ENCODE measurements at regions not wholly inside any gene's neighbourhood (a gene's known extent, or its start where the extent isn't known, plus 50 kb on each side); places are given as distances from the start of the nearest gene placed in this dataset.
A peak's percentile ranks its signal among the peaks of the same experiment; 100 is the strongest.

DNA sequence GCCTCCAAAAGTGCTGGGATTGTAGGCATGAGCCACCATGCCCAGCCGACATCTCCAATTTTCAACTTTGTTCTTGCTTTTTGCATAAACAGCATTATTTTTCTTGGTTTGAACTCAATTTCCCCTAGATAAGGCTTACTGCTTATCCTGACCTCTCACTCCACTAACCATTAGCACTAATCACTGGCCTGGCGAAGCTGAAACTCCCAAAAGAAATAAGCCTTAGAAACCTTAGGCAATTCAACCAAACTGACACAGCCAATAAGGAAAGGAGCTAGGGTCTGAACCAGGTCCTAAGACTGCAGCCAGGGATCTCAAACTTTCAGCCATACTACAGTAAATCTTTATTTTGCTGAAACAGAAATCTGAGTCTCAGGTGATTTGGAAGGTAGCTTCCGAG is 448.0 kb downstream of the RMST start:
- TF ChIP-seq, protein P1, sequence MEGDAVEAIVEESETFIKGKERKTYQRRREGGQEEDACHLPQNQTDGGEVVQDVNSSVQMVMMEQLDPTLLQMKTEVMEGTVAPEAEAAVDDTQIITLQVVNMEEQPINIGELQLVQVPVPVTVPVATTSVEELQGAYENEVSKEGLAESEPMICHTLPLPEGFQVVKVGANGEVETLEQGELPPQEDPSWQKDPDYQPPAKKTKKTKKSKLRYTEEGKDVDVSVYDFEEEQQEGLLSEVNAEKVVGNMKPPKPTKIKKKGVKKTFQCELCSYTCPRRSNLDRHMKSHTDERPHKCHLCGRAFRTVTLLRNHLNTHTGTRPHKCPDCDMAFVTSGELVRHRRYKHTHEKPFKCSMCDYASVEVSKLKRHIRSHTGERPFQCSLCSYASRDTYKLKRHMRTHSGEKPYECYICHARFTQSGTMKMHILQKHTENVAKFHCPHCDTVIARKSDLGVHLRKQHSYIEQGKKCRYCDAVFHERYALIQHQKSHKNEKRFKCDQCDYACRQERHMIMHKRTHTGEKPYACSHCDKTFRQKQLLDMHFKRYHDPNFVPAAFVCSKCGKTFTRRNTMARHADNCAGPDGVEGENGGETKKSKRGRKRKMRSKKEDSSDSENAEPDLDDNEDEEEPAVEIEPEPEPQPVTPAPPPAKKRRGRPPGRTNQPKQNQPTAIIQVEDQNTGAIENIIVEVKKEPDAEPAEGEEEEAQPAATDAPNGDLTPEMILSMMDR (IDR thresholded peaks at IDR 0.05; ENCODE audit: control extremely low read depth, extremely low read depth): no peak
- Histone ChIP-seq H3K27ac (ENCODE audit: low read depth in 1 of 2, low read length in 1 of 2) (no peak overlapping the region), H3K27me3 (ENCODE audit: control insufficient read depth in 3 of 3, insufficient read depth in 3 of 3, low read length in 2 of 3) (no peaks in the 10 kb centered on the region), H3K4me3 (no peak overlapping the region), H3K36me3 (ENCODE audit: control insufficient read depth in 4 of 4, insufficient read depth in 4 of 4, low read length in 4 of 4) (no peaks in the 10 kb centered on the region), H3K4me1 (ENCODE audit: control insufficient read depth in 5 of 5, insufficient read depth in 5 of 5, low read length in 5 of 5) (no peaks in the 10 kb centered on the region), H3K9ac (ENCODE audit: insufficient read depth in 1 of 2, low read length in 2 of 2) (no peak overlapping the region), H3K9me3 (ENCODE audit: control insufficient read depth in 4 of 4, insufficient read depth in 3 of 4, low read length in 3 of 4) (no peaks in the 10 kb centered on the region)
- WGBS, 2 donors: 93 to 94% methylated on average over 3 of the region's 3 CpGs
- DNase-seq (no peak), ATAC-seq (ENCODE audit: insufficient read depth, low FRiP score) (no peak)

DNA sequence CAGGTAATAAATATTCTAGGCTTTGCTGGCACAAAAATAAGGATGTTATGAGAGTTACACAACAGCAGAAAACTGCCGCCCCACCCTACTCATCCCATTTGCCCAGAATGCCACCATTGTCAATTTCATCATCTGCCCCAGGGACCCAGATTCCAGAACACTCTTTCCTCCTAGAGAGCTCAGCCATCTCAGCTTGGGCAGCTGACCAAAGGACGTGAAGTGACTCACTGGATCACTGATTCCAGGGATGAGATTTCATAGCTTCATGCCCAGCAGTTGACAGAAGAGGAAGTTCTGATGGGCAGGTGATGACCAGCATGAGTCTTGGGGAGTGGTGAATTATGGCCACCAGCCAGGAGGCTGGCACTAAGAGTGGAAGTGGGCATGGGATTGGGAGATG is 450.3 kb downstream of the RMST start:
- WGBS, 2 donors: 76 to 82% methylated on average over 2 of the region's 2 CpGs
- no peak for DNase-seq

DNA sequence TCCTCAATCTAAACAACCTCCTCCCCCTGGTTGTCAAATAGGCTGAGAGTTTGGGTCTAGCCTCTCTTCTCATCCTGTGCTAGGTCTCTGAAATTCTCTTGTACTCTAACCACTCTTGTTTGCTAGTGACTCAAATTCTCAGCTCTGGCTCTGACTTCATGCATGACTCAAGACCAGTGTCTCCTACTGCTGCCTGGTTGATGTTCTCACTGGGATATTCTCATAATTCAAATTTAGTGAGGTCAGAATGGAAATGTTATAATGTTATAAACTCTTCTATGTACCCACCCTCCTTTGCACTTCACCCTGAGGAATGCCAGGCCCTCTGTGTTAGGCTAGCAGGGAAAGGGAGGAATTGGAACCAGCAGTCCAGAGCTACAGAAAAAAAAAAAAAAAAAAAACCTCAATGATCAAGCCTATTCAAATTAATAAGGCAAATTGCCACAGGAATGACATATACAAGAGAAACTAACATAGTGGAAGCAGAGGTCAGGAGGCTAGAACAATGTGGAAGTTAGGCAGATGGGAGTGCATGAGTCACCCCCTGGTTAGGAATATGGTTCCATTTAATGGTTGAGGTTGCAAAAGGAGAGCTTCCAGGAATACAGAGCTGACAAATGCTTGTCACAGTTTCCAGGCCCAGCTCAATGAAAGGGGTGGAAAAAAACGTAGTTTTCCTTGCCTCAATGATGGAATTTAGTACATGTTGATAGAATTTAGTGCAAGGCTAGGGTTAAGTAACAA is 459.5 kb downstream of the RMST start:
- Histone ChIP-seq H3K27ac (ENCODE audit: low read depth in 1 of 2, low read length in 1 of 2) (no peak overlapping the region), H3K4me1 (ENCODE audit: control insufficient read depth in 5 of 5, insufficient read depth in 5 of 5, low read length in 5 of 5) (no peaks in the 10 kb centered on the region), H3K36me3 (ENCODE audit: control insufficient read depth in 4 of 4, insufficient read depth in 4 of 4, low read length in 4 of 4) (no peaks in the 10 kb centered on the region), H3K27me3 (ENCODE audit: control insufficient read depth in 3 of 3, insufficient read depth in 3 of 3, low read length in 2 of 3) (no peaks in the 10 kb centered on the region), H3K9ac (ENCODE audit: insufficient read depth in 1 of 2, low read length in 2 of 2) (no peak overlapping the region), H3K4me3 (no peak overlapping the region), H3K9me3 (ENCODE audit: control insufficient read depth in 4 of 4, insufficient read depth in 3 of 4, low read length in 3 of 4) (no peaks in the 10 kb centered on the region)
- no peak for DNase-seq
- 65 to 74% methylated on average over 1 of the region's 1 CpG for WGBS, 2 donors
- ATAC-seq (ENCODE audit: insufficient read depth, low FRiP score): peak; percentile 53
- TF ChIP-seq, protein P1 (IDR thresholded peaks at IDR 0.05; ENCODE audit: control extremely low read depth, extremely low read depth): no peak

More for the DNA sequence above, 450.3 kb downstream of the RMST start:
- H3K4me1 ChIP-seq (ENCODE audit: control insufficient read depth in 5 of 5, insufficient read depth in 5 of 5, low read length in 5 of 5): no peaks in the 10 kb centered on the region
- H3K27me3 ChIP-seq (ENCODE audit: control insufficient read depth in 3 of 3, insufficient read depth in 3 of 3, low read length in 2 of 3): no peaks in the 10 kb centered on the region
- no peak for ATAC-seq (ENCODE audit: insufficient read depth, low FRiP score)
- no peaks in the 10 kb centered on the region for H3K9me3 ChIP-seq (ENCODE audit: control insufficient read depth in 4 of 4, insufficient read depth in 3 of 4, low read length in 3 of 4)
- H3K36me3 ChIP-seq (ENCODE audit: control insufficient read depth in 4 of 4, insufficient read depth in 4 of 4, low read length in 4 of 4): no peaks in the 10 kb centered on the region
- no peak overlapping the region for H3K9ac ChIP-seq (ENCODE audit: insufficient read depth in 1 of 2, low read length in 2 of 2)
- H3K27ac ChIP-seq (ENCODE audit: low read depth in 1 of 2, low read length in 1 of 2): no peak overlapping the region
- H3K4me3 ChIP-seq: no peak overlapping the region
- TF ChIP-seq, protein P1 (IDR thresholded peaks at IDR 0.05; ENCODE audit: control extremely low read depth, extremely low read depth): no peak

DNA sequence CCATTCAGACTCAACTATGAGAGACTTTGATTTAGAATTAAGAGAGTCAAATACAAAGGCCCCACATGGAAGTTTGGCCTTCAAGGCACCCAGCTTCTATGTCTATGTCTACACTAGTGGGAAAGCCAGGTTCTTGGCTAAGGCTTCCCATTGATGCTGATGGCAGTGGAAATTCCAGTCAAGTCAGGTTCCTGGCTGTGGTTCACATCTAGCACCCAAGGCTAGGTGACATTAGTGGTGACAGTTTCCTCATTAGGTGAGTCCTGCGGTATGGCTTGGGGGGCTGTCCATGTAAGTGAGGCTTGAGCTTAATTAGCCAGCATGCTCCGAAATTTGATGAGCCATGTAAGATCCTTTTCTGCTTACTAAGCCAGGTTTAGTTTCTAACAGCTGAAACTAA is 460.9 kb downstream of the RMST start:
- no peaks in the 10 kb centered on the region for H3K4me1 ChIP-seq (ENCODE audit: control insufficient read depth in 5 of 5, insufficient read depth in 5 of 5, low read length in 5 of 5)
- ATAC-seq (ENCODE audit: insufficient read depth, low FRiP score) (no peak), DNase-seq (no peak)
- no peaks in the 10 kb centered on the region for H3K27me3 ChIP-seq (ENCODE audit: control insufficient read depth in 3 of 3, insufficient read depth in 3 of 3, low read length in 2 of 3)
- no peak overlapping the region for H3K27ac ChIP-seq (ENCODE audit: low read depth in 1 of 2, low read length in 1 of 2)
- TF ChIP-seq, protein P1 (IDR thresholded peaks at IDR 0.05; ENCODE audit: control extremely low read depth, extremely low read depth): no peak
- H3K9me3 ChIP-seq (ENCODE audit: control insufficient read depth in 4 of 4, insufficient read depth in 3 of 4, low read length in 3 of 4): no peaks in the 10 kb centered on the region
- no peak overlapping the region for H3K9ac ChIP-seq (ENCODE audit: insufficient read depth in 1 of 2, low read length in 2 of 2)
- H3K36me3 ChIP-seq (ENCODE audit: control insufficient read depth in 4 of 4, insufficient read depth in 4 of 4, low read length in 4 of 4): no peaks in the 10 kb centered on the region
- H3K4me3 ChIP-seq: no peak overlapping the region
- 85 to 93% methylated on average over 2 of the region's 2 CpGs for whole genome bisulfite sequencing, 2 donors
